HG03378 (cell line): ENCODE measurements at regions not wholly inside any gene's neighbourhood (a gene's known extent, or its start where the extent isn't known, plus 50 kb on each side); places are given as distances from the start of the nearest gene placed in this dataset.
"Not testable (repeated sequence)": the region's sequence is repeated elsewhere in the genome, so short reads cannot be mapped to it uniquely, and the experiment has no call there.

ENCODE experiments used
- ATAC-seq: cut with Tn5 transposase; IDR thresholded peaks from one replicate; pipeline ENCODE4 v1.9.1; 2021; ENCODE audit warnings: mild to moderate bottlenecking, moderate library complexity; ENCODE audit not compliant: unreplicated experiment

DNA sequence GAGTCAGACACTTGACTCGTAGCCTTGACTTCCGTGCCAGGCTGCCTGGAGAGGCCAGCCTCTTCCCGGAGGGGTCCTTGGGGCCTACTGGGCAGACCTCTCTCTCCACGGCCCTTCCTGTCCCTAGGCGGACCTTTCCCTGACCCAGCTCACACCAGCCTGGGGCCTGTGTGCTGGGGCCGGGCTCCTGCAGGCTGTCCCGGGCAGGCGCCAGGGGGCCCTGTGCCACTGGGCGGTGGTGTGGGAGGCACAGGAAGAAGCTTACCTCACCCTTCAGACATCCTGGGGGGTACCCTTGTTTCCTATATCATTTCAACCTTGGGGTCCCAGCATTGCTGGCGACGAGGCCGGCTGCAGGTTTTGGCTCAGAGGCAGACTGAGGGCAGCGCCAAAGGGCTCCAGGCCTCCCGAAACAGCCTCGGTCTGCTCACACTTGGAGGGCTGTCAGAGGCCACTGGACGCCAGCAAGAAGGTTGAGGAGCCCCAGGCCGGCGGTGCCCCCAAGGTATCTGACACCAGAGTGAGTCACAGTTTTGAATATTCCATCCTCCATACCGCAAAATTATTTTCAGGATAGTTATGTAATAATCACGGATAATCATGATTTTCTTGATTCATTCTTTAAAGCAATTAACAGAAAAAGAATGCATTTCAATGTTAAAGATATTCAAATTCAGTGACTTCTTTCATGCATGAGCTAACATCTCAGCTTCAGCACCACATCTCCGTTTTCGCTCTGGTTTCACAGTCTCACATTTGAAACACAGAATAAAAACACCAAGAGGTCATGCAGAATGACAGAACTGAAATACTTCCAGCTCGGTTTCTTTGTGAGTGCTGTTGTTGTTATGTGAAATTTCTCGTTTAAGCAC is 3967.6 kb upstream of the TPTE start:
- ATAC-seq, result not testable (repeated sequence)

GRCh38 chr21:6554377-6554864 is 3967.0 kb upstream of the TPTE start:
- ATAC-seq, result not testable (repeated sequence)

GRCh38 chr21:6556516-6556915 is 3964.9 kb upstream of the TPTE start:
- ATAC-seq, result not testable (repeated sequence)

DNA sequence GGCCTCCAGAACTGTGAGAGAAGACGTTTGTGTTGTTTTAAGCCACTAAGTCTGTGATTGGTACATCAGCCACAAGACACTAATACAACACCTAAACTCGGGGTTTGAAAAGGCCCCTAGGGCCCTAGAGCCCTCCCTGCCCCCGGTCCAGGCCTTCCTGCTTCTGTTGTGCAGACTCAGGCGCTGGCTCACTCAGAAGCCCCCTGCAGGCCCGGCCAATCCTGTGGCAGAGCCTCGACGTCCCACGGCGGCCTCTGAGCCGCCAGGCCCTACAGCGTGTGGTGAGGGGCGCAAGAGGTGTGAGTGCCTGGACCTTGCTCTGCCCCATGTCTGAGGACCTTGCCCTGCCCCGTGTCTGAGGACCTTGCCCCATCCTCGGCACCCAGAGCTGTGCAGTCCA is 3964.0 kb upstream of the TPTE start:
- not testable (repeated sequence) for ATAC-seq

GRCh38 chr21:6561168-6561567 is 3960.2 kb upstream of the TPTE start:
- not testable (repeated sequence) for ATAC-seq

DNA sequence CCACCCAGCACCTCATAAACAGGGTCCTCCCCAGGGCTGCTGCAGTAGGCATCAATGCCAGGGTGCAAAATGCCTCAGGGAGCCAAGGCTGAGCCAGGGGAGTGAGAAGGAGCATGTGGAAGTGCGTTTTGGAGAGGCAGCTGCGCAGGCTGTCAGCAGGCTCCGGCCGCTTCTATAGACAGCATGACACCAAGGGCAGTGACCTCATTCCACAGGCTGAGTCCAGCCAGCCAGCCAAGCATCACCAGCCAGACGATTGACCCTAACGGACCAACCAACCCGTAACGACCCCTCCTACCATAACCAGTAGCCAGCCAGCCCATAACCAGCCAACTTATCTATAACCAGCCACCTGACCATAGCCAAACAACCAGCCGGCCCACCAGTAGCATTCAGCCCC is 3959.8 kb upstream of the TPTE start:
- ATAC-seq, result not testable (repeated sequence)

- not testable (repeated sequence) for ATAC-seq
Measured at GRCh38 chr21:6564543-6565166, 3956.7 kb upstream of the TPTE start.

DNA sequence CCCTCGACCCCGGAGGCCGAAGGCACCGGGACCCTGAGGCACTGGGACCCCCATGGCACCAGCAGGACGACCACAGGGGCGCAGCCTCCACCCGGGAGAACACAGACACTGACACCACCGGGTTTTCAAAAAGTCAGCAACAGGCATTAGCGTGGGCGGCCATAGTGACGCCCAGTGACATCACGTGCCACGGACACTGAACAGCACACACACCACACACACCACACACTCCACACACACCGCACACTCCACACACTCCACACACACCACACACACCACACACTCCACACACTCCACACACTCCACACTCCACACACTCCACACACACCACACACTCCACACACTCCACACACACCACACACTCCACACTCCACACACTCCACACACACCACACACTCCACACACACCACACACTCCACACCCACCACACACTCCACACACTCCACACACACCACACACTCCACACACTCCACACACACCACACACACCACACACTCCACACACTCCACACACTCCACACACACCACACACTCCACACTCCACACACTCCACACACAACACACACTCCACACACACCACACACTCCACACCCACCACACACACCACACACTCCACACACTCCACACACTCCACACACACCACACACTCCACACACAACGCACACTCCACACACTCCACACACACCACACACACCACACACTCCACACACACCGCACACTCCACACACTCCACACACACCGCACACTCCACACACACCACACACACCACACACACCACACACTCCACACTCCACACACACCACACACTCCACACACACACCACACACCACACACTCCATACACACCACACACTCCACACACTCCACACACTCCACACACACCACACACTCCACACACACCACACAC is 3955.9 kb upstream of the TPTE start:
- ATAC-seq, result not testable (repeated sequence)

- not testable (repeated sequence) for ATAC-seq
Measured at GRCh38 chr21:6567542-6567941, 3953.8 kb upstream of the TPTE start.

DNA sequence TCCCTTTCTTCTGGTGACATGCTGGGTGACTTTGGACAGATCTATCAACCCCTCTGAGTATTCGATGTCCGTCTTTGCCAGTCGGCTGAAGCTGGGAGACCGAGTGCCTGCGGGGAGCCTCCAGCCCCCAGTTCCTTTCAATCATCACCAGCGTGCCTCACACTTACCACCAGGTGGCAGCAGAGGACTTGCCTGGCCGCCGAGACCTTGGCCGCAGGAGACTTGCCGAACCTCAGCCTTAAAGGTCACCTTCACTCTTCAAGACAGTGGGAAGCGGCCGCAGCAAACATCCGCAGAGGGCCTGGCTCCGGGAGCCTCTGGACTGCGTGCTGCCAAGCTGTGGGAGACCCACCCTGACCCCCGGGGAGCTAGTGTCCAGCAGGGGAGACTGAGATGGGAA is 3952.2 kb upstream of the TPTE start:
- ATAC-seq, result peak; percentile 62

GRCh38 chr21:6569587-6570392 is 3951.6 kb upstream of the TPTE start:
- peak; percentile 46 for ATAC-seq

DNA sequence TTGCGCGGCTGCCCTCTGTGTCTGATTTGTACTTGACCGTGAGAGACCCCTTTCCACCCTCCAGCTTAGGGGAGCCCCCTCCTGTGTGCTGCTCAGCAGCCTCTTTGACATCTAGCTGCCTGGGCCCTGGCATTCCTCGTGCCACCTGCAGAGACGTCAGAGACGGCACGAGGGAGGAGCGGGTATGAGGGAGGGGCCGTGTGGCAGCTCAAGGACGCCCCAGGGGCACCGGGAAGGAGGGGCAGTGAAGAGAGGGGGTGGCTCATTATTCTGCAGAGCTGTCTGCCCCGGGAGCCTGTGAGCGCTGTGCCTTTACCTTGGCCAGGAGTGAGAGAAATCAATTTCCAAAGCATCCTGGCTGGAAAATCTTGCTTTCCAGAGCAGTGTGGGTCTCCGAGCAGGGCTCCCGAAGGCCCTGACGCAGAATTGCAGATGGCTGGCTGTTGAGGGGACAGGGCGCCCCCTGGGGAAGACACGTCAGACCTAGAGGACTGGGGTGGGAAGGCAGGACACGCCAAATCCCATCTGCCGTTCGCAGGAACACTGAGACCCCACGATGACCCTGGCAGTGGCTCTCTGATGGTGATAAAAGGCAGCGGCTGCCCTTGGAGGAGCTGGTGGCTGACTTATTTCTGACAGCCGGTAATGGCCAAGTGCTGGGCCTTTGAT is 3950.5 kb upstream of the TPTE start:
- not testable (repeated sequence) for ATAC-seq

- not testable (repeated sequence) for ATAC-seq
Measured at GRCh38 chr21:6573576-6573975, 3947.8 kb upstream of the TPTE start.

DNA sequence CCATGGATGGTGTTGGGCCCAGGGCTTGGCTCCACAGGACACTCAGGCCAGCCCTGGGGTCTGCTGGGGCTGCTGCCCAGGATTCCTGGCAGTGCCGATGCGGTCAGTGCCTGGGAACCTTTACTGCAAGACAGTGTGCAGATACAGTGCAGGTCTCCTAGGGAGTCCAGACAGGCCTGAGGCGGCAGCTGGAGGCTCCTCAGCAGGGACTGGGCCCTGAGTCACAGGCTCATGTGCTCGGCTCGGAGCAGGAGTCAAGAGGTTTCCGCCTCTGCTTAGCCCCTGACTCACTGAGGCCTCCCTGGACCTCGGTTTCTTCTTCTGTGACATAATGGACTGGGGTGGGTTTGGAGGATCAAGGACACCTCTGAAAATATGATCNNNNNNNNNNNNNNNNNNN is 3941.6 kb upstream of the TPTE start:
- not testable (repeated sequence) for ATAC-seq
